ENCODE measurements at regions not wholly inside any gene's neighbourhood (a gene's known extent, or its start where the extent isn't known, plus 50 kb on each side); places are given as distances from the start of the nearest gene placed in this dataset.

DNA sequence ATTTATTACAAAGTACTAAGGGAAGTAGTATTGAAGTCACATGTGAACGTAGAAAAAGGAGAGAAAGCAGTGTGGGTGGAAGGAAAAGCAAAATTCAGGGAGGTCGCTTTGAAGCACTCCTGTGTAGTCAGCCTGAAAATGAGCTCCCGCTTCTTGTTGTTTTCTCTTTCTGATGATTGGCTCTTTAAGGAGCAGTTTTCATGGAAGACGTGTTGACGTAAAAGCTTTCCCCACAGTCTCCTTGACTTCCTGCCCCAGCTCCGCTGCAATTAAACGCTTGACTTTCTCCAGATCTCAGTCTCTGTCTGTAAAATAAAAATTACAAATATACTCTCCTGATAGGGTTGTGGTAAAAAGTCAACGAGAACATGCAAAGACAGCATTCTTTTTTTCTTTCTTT lies 661.5 kb upstream of the ZP4 start:
- TF ChIP-seq CTCF (conservative IDR thresholded peaks at IDR 0.05; ENCODE audit: low read depth, low read length), result no peak
- DNase-seq (ENCODE audit: low read depth), result no peak

DNA sequence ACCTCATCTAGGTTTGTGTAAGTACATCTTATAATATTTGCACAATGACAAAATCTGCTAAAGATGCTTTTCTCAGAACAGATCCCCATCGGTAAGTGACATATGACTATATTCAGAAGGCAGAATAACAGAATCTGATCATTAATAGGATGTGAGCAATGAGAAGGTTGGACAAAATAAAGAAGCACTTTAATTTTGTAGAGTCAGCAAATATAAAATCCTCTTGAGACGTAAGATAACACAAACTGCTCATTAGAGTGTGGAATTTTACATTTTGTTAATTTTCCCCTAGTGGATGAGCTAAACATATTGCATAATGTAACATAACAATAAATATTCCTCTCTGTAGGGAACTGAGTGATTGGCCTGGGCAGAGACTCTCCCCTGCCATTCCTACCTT lies 658.4 kb upstream of the ZP4 start:
- no peak for TF ChIP-seq CTCF (conservative IDR thresholded peaks at IDR 0.05; ENCODE audit: low read depth, low read length)
- DNase-seq (ENCODE audit: low read depth), result no peak
- no peak overlapping the region for H3K4me3 ChIP-seq (ENCODE audit: low read depth, low read length)

More for the DNA sequence above, 661.5 kb upstream of the ZP4 start:
- no peak overlapping the region for H3K4me3 ChIP-seq (ENCODE audit: low read depth, low read length)

DNA sequence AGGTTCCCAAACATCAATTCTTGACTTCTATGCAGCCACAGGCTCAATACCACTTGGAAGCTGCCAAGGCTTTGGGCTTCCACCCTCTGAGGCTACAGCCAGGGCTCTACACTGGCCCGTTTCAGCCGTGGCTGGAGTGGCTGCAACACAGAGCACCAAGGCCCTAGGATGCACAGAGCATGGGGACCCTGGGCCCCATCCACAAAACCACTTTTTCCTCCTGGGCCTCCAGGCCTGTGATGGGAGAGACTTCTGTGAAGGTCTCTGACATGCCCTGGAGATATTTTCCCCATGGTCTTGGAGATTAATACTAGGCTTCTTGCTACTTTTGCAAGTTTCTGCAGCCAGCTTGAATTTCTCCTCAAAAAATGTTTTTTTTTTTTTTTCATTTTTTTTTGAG lies 655.4 kb upstream of the ZP4 start:
- DNase-seq (ENCODE audit: low read depth), result no peak
- H3K4me3 ChIP-seq (ENCODE audit: low read depth, low read length), result no peak overlapping the region
- no peak for TF ChIP-seq CTCF (conservative IDR thresholded peaks at IDR 0.05; ENCODE audit: low read depth, low read length)

- H3K4me3 ChIP-seq (ENCODE audit: low read depth, low read length), result no peak overlapping the region
- TF ChIP-seq CTCF (conservative IDR thresholded peaks at IDR 0.05; ENCODE audit: low read depth, low read length), result no peak
- no peak for DNase-seq (ENCODE audit: low read depth)
Measured at GRCh38 chr1:238537641-238538040, 646.9 kb upstream of the ZP4 start.

GRCh38 chr1:238530209-238530851 lies 639.6 kb upstream of the ZP4 start:
- TF ChIP-seq CTCF (conservative IDR thresholded peaks at IDR 0.05; ENCODE audit: low read depth, low read length), result no peak
- DNase-seq (ENCODE audit: low read depth), result no peak

GRCh38 chr1:238517711-238518110 lies 627.0 kb upstream of the ZP4 start:
- DNase-seq (ENCODE audit: low read depth), result no peak
- TF ChIP-seq CTCF (conservative IDR thresholded peaks at IDR 0.05; ENCODE audit: low read depth, low read length), result no peak
- no peak overlapping the region for H3K4me3 ChIP-seq (ENCODE audit: low read depth, low read length)

More at GRCh38 chr1:238530209-238530851, 639.6 kb upstream of the ZP4 start:
- H3K4me3 ChIP-seq (ENCODE audit: low read depth, low read length), result no peak overlapping the region

DNA sequence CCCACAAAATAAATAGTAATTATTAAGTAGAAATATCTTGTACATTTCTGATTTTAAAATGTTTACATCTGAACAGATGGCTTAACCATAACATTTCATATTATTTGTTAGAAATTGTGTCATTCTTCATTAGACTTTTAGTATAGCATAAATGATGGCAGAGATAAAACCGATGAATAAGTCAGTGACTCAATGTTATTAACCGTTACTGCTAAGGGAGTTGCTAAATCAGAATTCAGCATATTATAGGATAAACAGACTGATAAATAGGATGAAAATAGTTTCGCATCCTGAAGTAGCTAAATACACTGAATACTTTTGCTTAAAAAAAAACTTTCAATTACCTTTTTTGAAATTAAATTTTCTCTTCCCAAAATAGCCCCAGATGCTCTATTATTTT lies 610.6 kb upstream of the ZP4 start:
- DNase-seq (ENCODE audit: low read depth), result no peak
- H3K4me3 ChIP-seq (ENCODE audit: low read depth, low read length), result no peak overlapping the region
- no peak for TF ChIP-seq CTCF (conservative IDR thresholded peaks at IDR 0.05; ENCODE audit: low read depth, low read length)

Data from epithelial cell of proximal tubule (primary cell).